GM12892 (cell line): ENCODE measurements at regions not wholly inside any gene's neighbourhood (a gene's known extent, or its start where the extent isn't known, plus 50 kb on each side); places are given as distances from the start of the nearest gene placed in this dataset.

Source experiments
- DNase-seq: peaks from one replicate; pipeline ENCODE4 v3.0.0; 2011; ENCODE audit not compliant: insufficient read length
- FAIRE-seq: peaks from 2 replicates; lab custom pipeline; 2011; peaks lifted over from hg19 to GRCh38; lab: Jason Lieb, UNC
- POLR2A ChIP-seq: IDR thresholded peaks from 2 replicates; pipeline ENCODE4 v1.6.1; 2011; ENCODE audit warnings: low read depth, low read length, control low read depth
- POLR2AphosphoS5 ChIP-seq: IDR thresholded peaks from 2 replicates; pipeline ENCODE4 v1.6.1; 2011; ENCODE audit warnings: low read depth, low read length, control low read depth
- TAF1 ChIP-seq: IDR thresholded peaks from 2 replicates; pipeline ENCODE4 v1.6.1; 2011; ENCODE audit warnings: low read depth, mild to moderate bottlenecking, control low read depth, low read length, borderline replicate concordance

DNA sequence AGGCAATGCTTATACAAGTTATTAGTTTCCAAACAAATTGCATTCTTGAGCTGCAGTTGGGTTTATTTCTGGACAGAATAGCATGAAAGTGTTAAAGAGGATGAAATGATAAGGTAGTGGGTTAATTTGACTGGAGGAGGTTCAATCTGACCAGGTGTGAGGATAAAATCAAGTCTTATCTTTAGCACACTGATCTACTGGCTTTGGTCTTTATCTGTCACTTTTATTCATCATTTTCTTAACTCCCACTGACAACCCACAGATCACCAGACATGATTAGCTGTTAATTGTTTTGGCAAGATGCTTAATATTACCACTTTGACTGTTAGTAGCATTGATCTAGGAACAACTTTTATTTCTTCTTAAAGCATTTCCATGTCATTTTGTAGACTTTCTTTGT lies 74.4 kb upstream of the CNTLN start:
- no peak for TF ChIP-seq TAF1
- no peak for TF ChIP-seq POLR2AphosphoS5
- TF ChIP-seq POLR2A, result no peak
- no peak for DNase-seq
- FAIRE-seq, result no peak

DNA sequence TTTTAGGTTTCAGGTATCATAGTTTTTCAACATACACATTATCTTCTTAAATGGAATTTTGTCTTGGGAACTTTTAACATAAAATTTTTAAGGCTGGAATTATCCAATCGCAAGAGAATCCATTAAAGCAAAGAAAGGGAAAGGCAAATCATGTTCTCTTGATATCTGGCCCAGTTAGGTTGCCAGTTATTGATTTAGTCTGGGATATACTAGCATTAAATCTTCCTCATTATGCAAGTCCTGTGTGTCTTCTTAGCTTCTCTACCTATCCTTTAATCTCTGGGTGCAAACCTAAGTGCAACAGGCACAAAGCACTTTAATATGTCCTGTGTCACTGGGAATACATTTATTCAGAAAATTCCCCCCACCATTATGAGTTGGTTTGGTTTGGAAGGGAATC lies 75.4 kb upstream of the CNTLN start:
- no peak for FAIRE-seq
- TF ChIP-seq POLR2AphosphoS5 (no peak), TAF1 (no peak), POLR2A (no peak)
- DNase-seq, result no peak

DNA sequence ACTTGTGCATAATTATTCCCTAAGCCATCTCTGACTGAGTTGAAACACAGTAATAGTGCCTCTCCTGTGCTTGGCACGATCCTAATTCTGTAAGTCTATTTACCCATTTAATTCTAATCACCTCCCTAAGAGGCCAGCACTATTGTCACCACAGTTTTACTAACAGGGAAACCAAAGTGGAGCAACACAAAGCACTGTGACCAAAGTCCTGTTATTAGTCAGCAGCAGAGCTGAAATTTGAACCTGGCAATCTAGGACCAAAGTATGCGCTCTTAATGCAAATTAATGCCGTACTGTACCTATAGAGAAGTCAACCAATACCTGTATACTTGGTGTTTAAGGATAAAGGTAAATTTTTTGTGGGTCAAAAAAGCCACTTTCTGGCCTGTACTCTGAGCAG lies 77.1 kb upstream of the CNTLN start:
- TF ChIP-seq TAF1 (no peak), POLR2A (no peak)
- DNase-seq (no peak), FAIRE-seq (no peak)

DNA sequence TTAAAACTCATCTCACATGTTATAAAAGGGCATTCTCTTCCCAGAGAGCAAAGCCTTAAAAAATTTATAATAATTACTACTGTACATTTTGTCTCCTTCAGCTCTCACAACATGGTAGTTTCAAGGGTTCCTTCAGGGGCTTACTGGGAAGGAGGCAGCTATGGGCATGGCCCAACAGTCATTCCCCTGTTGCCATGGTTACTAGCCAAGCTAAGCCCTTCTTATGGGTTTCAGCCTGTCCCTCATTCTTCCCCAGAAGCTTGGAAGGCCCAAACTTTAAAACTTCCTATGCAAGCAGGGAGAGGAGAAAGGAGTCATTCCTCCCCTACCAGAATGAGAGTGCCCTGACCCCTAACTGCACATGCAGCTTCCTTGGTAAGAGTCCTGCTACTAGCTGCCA lies 82.2 kb upstream of the CNTLN start:
- DNase-seq (no peak), FAIRE-seq (no peak)
- TF ChIP-seq POLR2AphosphoS5, result no peak
- no peak for TF ChIP-seq POLR2A
- TF ChIP-seq TAF1, result no peak

DNA sequence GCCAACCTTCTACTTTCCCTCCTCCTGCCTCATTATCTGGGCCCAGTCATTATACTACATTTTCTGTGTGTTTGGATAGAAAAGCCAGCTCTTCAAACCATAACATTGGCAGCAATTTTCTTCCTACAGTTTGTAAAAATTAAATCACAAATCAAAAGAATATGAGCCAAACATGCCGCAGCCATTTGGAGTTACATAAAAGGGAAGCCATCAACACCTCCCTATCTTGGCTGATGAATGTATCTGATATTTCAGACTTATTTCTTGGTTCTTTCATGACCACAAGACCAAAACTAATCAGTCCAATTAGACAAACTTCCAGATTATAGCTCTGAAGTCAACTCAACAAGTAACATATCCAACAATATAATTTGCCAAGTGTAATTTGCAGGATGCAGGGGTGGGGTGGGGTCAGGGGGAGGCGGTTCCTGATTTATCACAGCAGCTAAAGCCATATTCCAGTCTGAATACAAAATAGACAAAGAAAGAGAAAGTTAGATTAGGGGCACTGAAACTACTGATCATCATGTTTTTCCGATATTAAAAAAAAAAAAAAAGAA lies 89.4 kb upstream of the CNTLN start:
- DNase-seq (no peak), FAIRE-seq (no peak)
- TF ChIP-seq POLR2AphosphoS5 (no peak), TAF1 (no peak), POLR2A (no peak)

DNA sequence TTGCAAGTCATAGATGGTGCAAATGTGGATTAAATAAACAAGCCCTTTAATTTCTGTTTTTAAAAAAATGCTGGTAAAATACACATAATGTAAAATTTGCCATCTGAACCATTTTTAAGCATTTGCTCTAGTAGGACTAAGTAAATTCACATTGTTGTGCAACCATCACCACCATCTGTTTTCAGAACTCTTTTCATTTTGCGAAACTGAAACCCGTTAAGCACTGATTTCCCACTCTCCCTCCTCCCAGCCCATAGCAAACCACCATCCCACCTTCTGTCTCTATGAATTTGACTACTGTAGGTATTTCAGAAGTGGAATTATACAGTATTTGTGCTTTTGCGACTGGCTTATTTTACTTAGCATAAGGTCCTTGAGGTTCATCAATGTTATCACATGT lies 103.3 kb upstream of the CNTLN start:
- DNase-seq, result no peak
- FAIRE-seq, result no peak
- no peak for TF ChIP-seq POLR2A
- no peak for TF ChIP-seq POLR2AphosphoS5
- TF ChIP-seq TAF1, result no peak

DNA sequence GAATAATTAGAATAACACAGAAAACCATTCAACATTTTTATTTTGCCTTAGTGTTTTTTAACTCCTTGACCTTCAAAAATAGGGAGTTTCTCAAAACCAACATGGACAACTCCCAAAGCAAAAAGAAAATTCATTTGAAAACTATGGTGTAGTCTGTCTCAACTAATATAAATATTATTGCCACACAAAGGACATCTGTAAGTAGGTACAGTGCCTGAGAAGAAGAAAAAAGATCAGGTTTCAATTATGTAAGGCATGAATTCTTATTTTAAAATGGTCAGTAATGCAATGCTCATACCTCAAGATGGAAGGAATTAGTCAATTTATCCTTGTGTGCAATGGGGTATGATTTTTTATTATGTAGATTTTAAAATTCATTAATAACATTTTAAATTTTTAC lies 109.6 kb upstream of the CNTLN start:
- no peak for DNase-seq
- no peak for FAIRE-seq
- TF ChIP-seq POLR2AphosphoS5 (no peak), POLR2A (no peak), TAF1 (no peak)

DNA sequence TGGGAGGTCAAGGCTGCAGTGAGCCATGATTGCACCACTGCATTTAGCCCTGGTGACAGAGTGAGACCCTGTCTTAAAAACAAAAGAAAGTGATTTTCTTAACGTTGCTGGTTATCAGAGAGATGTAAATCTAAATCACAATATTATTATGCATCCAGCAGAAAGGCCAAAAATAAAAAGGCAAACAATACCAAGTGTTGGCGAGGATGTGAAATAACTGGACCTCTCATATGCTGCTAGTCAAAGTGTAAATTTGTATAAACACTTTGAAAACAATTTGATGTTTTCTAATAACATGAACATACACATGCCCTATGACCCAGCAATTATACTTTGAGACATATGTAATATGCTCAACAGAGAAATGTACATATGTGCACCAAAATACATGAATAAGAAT lies 110.7 kb upstream of the CNTLN start:
- no peak for DNase-seq
- TF ChIP-seq TAF1, result no peak
- no peak for TF ChIP-seq POLR2A
- FAIRE-seq, result no peak

DNA sequence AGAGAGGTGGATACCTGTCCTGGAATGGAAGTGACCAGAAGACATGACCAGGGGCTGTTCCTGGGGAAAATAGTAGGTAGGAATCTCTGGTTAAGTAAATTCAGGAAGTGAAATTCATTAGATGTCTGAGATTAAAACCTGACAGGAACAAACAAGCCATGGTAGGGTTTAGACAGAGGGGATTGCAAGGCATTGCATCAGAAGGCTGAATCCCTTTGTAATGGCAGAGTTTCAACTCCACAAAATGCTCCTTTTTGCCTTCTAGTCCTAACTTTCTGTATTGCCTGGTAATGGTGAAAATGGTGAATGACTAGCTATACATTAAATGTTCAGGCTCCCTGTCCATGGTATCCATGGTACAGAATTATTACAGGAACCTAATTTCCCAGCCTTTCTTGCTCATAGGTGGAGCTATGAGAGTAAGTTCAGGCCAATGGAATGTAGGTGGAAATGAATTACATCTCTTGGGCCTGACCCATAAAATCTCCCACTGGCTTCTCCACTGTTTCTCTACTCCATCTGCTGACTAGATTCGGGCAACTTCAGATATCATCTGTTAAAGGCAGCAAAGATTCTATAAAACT lies 113.4 kb upstream of the CNTLN start:
- no peak for FAIRE-seq
- TF ChIP-seq TAF1, result no peak
- no peak for TF ChIP-seq POLR2A
- no peak for TF ChIP-seq POLR2AphosphoS5
- DNase-seq, result no peak

DNA sequence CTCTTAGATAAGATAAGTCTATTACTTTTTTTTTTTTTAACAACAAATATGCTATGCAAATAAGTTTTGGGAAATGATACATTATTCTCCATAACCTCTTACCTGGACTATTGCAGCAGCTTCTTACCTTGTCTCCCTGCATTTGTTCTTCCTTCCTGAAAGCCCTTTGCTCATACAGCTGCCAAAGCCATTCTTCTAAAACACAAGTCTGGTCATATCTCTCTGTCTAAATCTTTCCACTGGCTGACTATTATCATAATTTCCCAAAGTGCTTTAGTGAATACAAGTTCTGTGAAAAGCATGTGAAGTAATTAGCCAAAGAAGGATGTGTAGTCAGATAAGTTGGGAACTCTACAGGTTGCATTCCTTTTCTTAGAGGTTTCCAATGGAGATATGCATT lies 115.4 kb upstream of the CNTLN start:
- DNase-seq (no peak), FAIRE-seq (no peak)
- TF ChIP-seq POLR2A (no peak), POLR2AphosphoS5 (no peak)

DNA sequence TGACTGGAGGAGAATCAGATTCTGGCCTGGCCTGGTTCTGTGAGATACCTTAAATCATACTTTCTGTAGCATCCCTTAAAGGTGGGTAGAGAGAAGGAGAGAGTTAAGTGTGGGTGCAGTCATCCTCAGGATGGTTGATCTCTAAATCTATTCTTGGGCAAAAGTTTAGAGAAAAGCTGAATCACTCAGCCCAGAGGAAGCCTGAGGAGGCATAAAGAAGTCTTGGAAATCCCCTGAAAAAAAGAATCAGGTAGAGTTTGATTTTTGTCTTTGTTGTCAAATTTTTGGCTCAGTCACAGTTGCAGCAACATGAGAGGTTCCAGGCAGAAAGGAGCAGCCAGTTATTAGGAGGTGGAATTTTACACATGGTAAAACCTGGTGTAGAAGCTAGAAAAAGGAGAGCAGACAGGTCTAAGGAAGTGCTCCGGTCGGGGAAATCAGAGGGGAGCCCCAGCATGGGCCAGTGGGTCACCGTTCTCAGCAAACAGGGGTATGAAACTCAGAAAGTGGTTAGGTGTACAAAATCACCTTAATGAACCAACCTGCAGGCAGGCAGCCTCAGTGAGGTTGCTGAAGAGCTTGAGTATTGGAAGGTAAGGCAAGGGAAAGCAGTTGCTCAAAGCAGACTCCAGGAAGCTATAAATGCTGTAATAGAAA lies 116.2 kb upstream of the CNTLN start:
- FAIRE-seq (no peak), DNase-seq (no peak)
- TF ChIP-seq POLR2A (no peak), POLR2AphosphoS5 (no peak), TAF1 (no peak)

DNA sequence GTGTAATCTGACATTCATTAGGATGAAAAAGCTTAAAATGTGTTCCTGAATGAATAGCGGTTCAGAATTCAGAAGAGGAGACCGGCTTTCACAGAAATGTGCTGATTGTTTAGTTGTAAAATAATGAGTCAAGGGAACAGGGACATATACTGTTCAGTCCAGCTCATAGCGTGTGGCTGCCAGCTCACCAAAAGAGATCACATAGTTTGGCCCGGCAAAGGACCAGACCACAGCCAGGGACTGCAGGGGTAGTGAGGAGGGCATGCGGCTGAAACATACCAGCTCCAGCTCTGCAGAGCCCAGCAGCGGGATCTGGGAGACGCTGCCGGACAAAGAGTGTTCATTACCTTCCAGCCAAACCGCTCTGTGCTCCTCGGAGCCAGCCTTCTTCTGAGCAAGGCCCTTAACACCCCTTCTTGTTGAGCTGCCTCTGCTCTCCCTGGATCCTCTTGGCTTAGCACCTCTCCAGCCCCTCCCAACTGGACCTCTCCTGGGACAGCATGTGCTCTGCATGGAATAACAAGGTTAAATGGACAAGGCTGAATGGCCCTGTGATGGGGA lies 116.8 kb upstream of the CNTLN start:
- DNase-seq (no peak), FAIRE-seq (no peak)
- TF ChIP-seq POLR2AphosphoS5 (no peak), POLR2A (no peak), TAF1 (no peak)
